Stomach (tissue), 8 donors: ENCODE measurements at regions not wholly inside any gene's neighbourhood (a gene's known extent, or its start where the extent isn't known, plus 50 kb on each side); places are given as distances from the start of the nearest gene placed in this dataset.
"Not testable (repeated sequence)": the region's sequence is repeated elsewhere in the genome, so short reads cannot be mapped to it uniquely, and the experiment has no call there.

ENCODE experiments used
- DNase-seq, 2 donors: peaks; one replicate each; pipeline versions ENCODE4 v3.0.0 to v3.0.0-alpha.2; 2013 to 2019
- H3K27ac ChIP-seq, 5 donors: fragments of 200-600 bp in 4 of 5; sonication (generic) in 4 of 5; one replicate each; pipeline ENCODE4 v1.5.1; 2013 to 2019; ENCODE audit warnings: mild to moderate bottlenecking in 1 of 5, moderate library complexity in 1 of 5
- H3K27me3 ChIP-seq, 3 donors: fragments of 200-600 bp; sonication (generic); one replicate each; pipeline ENCODE4 v1.5.1; 2017 to 2019; ENCODE audit warnings: mixed run types in 1 of 3
- H3K36me3 ChIP-seq, 4 donors: fragments of 200-600 bp; sonication (generic); 1 replicate in 3 of 4; 2 replicates in 1 of 4; pipeline ENCODE4 v1.5.1; 2016 to 2019
- H3K4me1 ChIP-seq, 4 donors: fragments of 200-600 bp; sonication (generic); one replicate each; pipeline ENCODE4 v1.5.1; 2016 to 2019
- H3K4me3 ChIP-seq, 4 donors: fragments of 200-600 bp; sonication (generic) in 3 of 4; one replicate each; pipeline ENCODE4 v1.5.1; 2016 to 2019; ENCODE audit warnings: mild to moderate bottlenecking in 1 of 4
- H3K9me3 ChIP-seq, 4 donors: fragments of 200-600 bp; sonication (generic); one replicate each; pipeline ENCODE4 v1.5.1; 2016 to 2019
- CTCF ChIP-seq, 7 experiments: fragments of 450-650 bp in 4 of 7; fragments of 200-600 bp in 3 of 7; sonication (generic) in 3 of 7; IDR thresholded peaks; one replicate each; pipeline ENCODE4 v1.5.1; 2016 to 2019; ENCODE audit warnings: antibody characterized with exemption in 7 of 7, control low read depth in 2 of 7, mild to moderate bottlenecking in 1 of 7
- EP300 ChIP-seq: sonication (generic); formaldehyde crosslinking; IDR thresholded peaks from one replicate; pipeline ENCODE4 v1.6.1; 2017; ENCODE audit warnings: antibody characterized with exemption
- POLR2A ChIP-seq, 4 donors: fragments of 450-650 bp; IDR thresholded peaks; one replicate each; pipeline ENCODE4 v1.6.1; 2016; ENCODE audit warnings: antibody characterized with exemption in 4 of 4, control low read depth in 2 of 4, mild to moderate bottlenecking in 1 of 4, moderate library complexity in 1 of 4
- POLR2AphosphoS5 ChIP-seq, 3 donors: sonication (generic); formaldehyde crosslinking; IDR thresholded peaks; one replicate each; pipeline ENCODE4 v1.6.1; 2016; ENCODE audit warnings: antibody characterized with exemption in 3 of 3
- WGBS, 5 donors: extraction: QIAGEN DNeasy Blood & Tissue Kit in 3 of 5; methylation state at CpG; one replicate each; pipeline versions ENCODE4 v1.1.5 to v1.1.7; 2013 to 2018; 5-methylcytosine and 5-hydroxymethylcytosine counted together
- intact Hi-C: fragments of 100-400 bp; cut with DNase I; formaldehyde crosslinking; loops from one replicate; pipeline ENCODE4 v1.15.1; 2023; ENCODE audit warnings: low total_unique reads
- donor health status: healthy with polysubstance abuse.
- donor health status: Bipolar disorder and iron deficiency.
- donor health status: healthy.

DNA sequence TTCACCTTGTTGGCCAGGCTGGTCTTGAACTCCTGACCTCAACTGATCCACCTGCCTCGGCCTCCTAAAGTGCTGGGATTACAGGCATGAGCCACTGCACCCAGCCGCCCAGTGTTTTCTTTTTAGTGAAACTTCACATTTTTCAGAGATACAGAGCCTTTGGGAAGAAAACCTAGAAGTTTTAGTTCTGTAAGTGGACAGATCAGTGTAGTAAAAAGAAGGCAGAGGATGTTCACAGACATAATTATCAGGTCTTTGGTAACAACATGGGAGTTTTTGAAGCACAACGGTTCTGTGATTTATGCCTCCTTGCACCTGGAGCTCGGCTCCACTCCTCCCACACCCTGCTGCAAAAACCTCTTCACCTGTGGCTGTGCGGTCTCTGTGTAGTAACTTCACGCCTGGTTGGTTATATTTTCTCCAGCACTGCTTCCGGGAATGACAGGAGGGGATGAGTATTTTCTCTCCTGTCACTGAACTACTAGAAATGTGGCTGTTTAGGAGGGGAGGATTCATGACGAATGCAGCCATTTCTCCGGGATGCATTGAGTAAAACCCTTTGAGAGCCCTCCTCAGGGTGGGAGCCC lies 67.0 kb downstream of the ARF6 start:
- H3K36me3 ChIP-seq, result no peaks in the 10 kb centered on the region
- 58 to 73% (median 70%) methylated on average over 9 of the region's 9 CpGs for WGBS, 5 donors
- no peaks in the 10 kb centered on the region for H3K27me3 ChIP-seq
- TF ChIP-seq POLR2AphosphoS5 (IDR thresholded peaks at IDR 0.05) (no peak), POLR2A (IDR thresholded peaks at IDR 0.05) (no peak), EP300 (no peak), CTCF (IDR thresholded peaks at IDR 0.05) (no peak)
- H3K27ac ChIP-seq, result no peak overlapping the region
- peak in 1 of 2 donors; percentile 71 for DNase-seq
- H3K9me3 ChIP-seq, result no peaks in the 10 kb centered on the region
- intact Hi-C loops, result no loop called here
- H3K4me1 ChIP-seq, result no peaks in the 10 kb centered on the region
- no peak overlapping the region for H3K4me3 ChIP-seq

GRCh38 chr14:49960453-49960852 lies 67.6 kb downstream of the ARF6 start:
- TF ChIP-seq CTCF (IDR thresholded peaks at IDR 0.05), result no peak
- TF ChIP-seq POLR2A (IDR thresholded peaks at IDR 0.05), result no peak
- TF ChIP-seq POLR2AphosphoS5 (IDR thresholded peaks at IDR 0.05), result no peak
- no peak for TF ChIP-seq EP300
- WGBS, 5 donors, result 76 to 94% (median 84%) methylated on average over 7 of the region's 7 CpGs
- DNase-seq, result no peak
- no peaks in the 10 kb centered on the region for H3K4me1 ChIP-seq
- H3K4me3 ChIP-seq, result no peak overlapping the region
- intact Hi-C loops, result no loop called here
- H3K9me3 ChIP-seq, result no peaks in the 10 kb centered on the region
- no peaks in the 10 kb centered on the region for H3K36me3 ChIP-seq
- H3K27ac ChIP-seq, result no peak overlapping the region
- no peaks in the 10 kb centered on the region for H3K27me3 ChIP-seq

GRCh38 chr14:49961270-49962222 lies 68.7 kb downstream of the ARF6 start:
- no peaks in the 10 kb centered on the region for H3K9me3 ChIP-seq
- H3K27me3 ChIP-seq, result no peaks in the 10 kb centered on the region
- peaks cover 0 to 8% (median 6%) of the 10 kb centered on the region in 4 donors for H3K4me1 ChIP-seq
- WGBS, 5 donors, result 82 to 92% (median 91%) methylated on average over 13 of the region's 13 CpGs
- H3K36me3 ChIP-seq, result no peaks in the 10 kb centered on the region
- TF ChIP-seq POLR2AphosphoS5 (IDR thresholded peaks at IDR 0.05) (no peak), POLR2A (IDR thresholded peaks at IDR 0.05) (no peak), EP300 (no peak), CTCF (IDR thresholded peaks at IDR 0.05) (no peak)
- DNase-seq, result no peak
- H3K27ac ChIP-seq, result no peak overlapping the region
- intact Hi-C loops, result no loop called here
- no peak overlapping the region for H3K4me3 ChIP-seq

- H3K9me3 ChIP-seq, result no peaks in the 10 kb centered on the region
- intact Hi-C loops, result no loop called here
- H3K4me3 ChIP-seq, result no peak overlapping the region
- peak in 1 of 3 donors; percentile 51 for TF ChIP-seq POLR2AphosphoS5 (IDR thresholded peaks at IDR 0.05)
- TF ChIP-seq EP300, result no peak
- H3K27me3 ChIP-seq, result no peaks in the 10 kb centered on the region
- H3K4me1 ChIP-seq, result peaks cover 0 to 17% (median 6%) of the 10 kb centered on the region in 4 donors
- 56 to 74% (median 65%) methylated on average over 6 of the region's 6 CpGs for WGBS, 5 donors
- DNase-seq, result peak; percentile 55 to 80
- H3K36me3 ChIP-seq, result no peaks in the 10 kb centered on the region
- peak overlapping the region in 2 of 5 donors; percentile 8 to 44 for H3K27ac ChIP-seq
Measured at GRCh38 chr14:49962621-49963020, 69.7 kb downstream of the ARF6 start.

GRCh38 chr14:49965068-49965651 lies 72.3 kb downstream of the ARF6 start:
- H3K36me3 ChIP-seq, DNase-seq, H3K27ac ChIP-seq, H3K27me3 ChIP-seq, H3K4me3 ChIP-seq, intact Hi-C loops, H3K9me3 ChIP-seq: not testable (repeated sequence)
- 87 to 97% (median 93%) methylated on average over 8 of the region's 8 CpGs for WGBS, 5 donors
- peaks cover 5 to 25% (median 11%) of the 10 kb centered on the region in 4 donors for H3K4me1 ChIP-seq
